ENCODE measurements at regions not wholly inside any gene's neighbourhood (a gene's known extent, or its start where the extent isn't known, plus 50 kb on each side); places are given as distances from the start of the nearest gene placed in this dataset.

GRCh38 chr1:178619042-178619927 lies 105.8 kb upstream of the RALGPS2 start:
- 92% methylated on average over 4 of the region's 4 CpGs; no CpG with 5 or more reads in 1 of the 2 experiments for WGBS, 2 experiments (ENCODE audit: extremely low coverage in 1 of 2, insufficient coverage in 1 of 2, insufficient read length in 1 of 2, insufficient replicate concordance in 2 of 2, low coverage in 1 of 2, low lambda C conversion rate in 2 of 2, missing lambda C conversion rate in 1 of 2)
- Histone ChIP-seq H3K4me3 (ENCODE audit: extremely low read depth in 1 of 4, insufficient read depth in 2 of 4, low read depth in 3 of 4, low read length in 4 of 4) (no peak overlapping the region), H2BK5ac (ENCODE audit: low read depth, low read length) (no peak overlapping the region), H4K5ac (ENCODE audit: insufficient read length, low read depth, low read length) (no peak overlapping the region), H3K4me2 (ENCODE audit: insufficient read depth in 1 of 2, low read depth in 2 of 2, low read length in 2 of 2) (no peak overlapping the region), H2BK20ac (ENCODE audit: low read length) (no peak overlapping the region), H2BK15ac (ENCODE audit: low read length) (no peak overlapping the region), H3K4ac (replicated peaks; ENCODE audit: insufficient read length, low read depth, low read length) (no peak overlapping the region), H3K9me3 (ENCODE audit: insufficient read depth in 2 of 2, low read depth in 1 of 2, low read length in 1 of 2) (no peaks in the 10 kb centered on the region), H2BK120ac (replicated peaks; ENCODE audit: low read depth, low read length) (no peak overlapping the region), H4K91ac (replicated peaks; ENCODE audit: insufficient read length, low read length) (no peak overlapping the region), H2AK5ac (ENCODE audit: low read depth, low read length) (no peak overlapping the region), H3K27ac (ENCODE audit: low read depth, low read length) (no peak overlapping the region), H2AFZ (ENCODE audit: low read length) (no peak overlapping the region), H3K14ac (ENCODE audit: insufficient read length) (no peak overlapping the region), H3K9ac (replicated peaks in 1 of 4; ENCODE audit: extremely low read depth in 1 of 4, low read depth in 3 of 4, low read length in 3 of 4) (no peak overlapping the region), H3K4me1 (replicated peaks in 1 of 4; ENCODE audit: control insufficient read depth in 3 of 4, insufficient read depth in 4 of 4, low read length in 3 of 4) (no peaks in the 10 kb centered on the region), H4K20me1 (replicated peaks in 1 of 2; ENCODE audit: control insufficient read depth in 1 of 2, insufficient read depth in 2 of 2, low read length in 2 of 2) (no peaks in the 10 kb centered on the region), H3K27me3 (replicated peaks in 1 of 4; ENCODE audit: control insufficient read depth in 3 of 4, extremely low read depth in 1 of 4, insufficient read depth in 3 of 4, low read length in 3 of 4) (no peaks in the 10 kb centered on the region), H4K8ac (ENCODE audit: extremely low read depth, insufficient read depth, low read length) (no peak overlapping the region), H3K56ac (replicated peaks; ENCODE audit: insufficient read length, low read depth, low read length) (no peak overlapping the region), H3K36me3 (ENCODE audit: control insufficient read depth in 2 of 4, insufficient read depth in 4 of 4, low read length in 3 of 4) (no peaks in the 10 kb centered on the region), H3K23me2 (ENCODE audit: low read depth, low read length) (no peaks in the 10 kb centered on the region), H3K79me1 (ENCODE audit: low read depth, low read length) (no peaks in the 10 kb centered on the region), H2BK12ac (ENCODE audit: low read depth, low read length) (no peak overlapping the region), H3K79me2 (ENCODE audit: control insufficient read depth in 1 of 2, insufficient read depth in 2 of 2, low read length in 2 of 2) (no peaks in the 10 kb centered on the region), H3K23ac (ENCODE audit: insufficient read length) (no peak overlapping the region), H3K18ac (ENCODE audit: extremely low read depth, low read length) (no peak overlapping the region)
- TF ChIP-seq SIN3A (conservative IDR thresholded peaks at IDR 0.05 in 1 of 2, IDR thresholded peaks at IDR 0.05 in 1 of 2; ENCODE audit: low read depth in 1 of 2, low read length in 2 of 2), result no peak
- DNase-seq (ENCODE audit: low read depth in 1 of 2, low spot score in 2 of 2), result no peak
- ChIA-PET POLR2A (ENCODE audit: partially characterized antibody) (interaction anchor here (0.8 kb wide), 1 partner anchor 26 kb away, joined by 3 read pairs; no protein-coding TSS in a partner anchor), CTCF (ENCODE audit: partially characterized antibody) (interaction anchor here (0.6 to 3.4 kb wide), 7 partner anchors 13 to 1550 kb away, joined by 3 to 10 read pairs (median 3); no protein-coding TSS in a partner anchor)
- no peak for FAIRE-seq
